Renal cortical epithelial cell (primary cell): ENCODE measurements at regions not wholly inside any gene's neighbourhood (a gene's known extent, or its start where the extent isn't known, plus 50 kb on each side); places are given as distances from the start of the nearest gene placed in this dataset.

Experiments
- DNase-seq: peaks from one replicate; pipeline ENCODE4 v3.0.0-alpha.2; 2011; ENCODE audit warnings: low read depth

DNA sequence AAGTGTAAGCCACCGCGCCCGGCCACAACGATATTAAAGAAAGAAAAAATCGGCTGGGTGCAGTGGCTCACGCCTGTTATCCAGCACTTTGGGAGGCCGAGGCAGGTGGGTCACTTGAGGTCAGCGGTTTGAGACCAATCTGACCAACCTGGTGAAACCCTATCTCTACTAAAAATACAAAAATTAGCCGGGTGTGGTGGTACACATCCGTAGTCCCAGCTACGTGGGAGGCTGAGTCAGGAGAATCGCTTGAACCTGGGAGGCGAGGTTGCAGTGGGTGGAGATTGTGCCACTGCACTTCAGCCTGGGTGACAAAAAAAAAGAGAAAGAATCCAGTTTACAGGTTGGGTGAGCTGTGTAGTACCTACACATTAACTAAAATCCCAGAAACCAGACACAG, 99.9 kb upstream of the CACNA1A start:
- no peak for DNase-seq

DNA sequence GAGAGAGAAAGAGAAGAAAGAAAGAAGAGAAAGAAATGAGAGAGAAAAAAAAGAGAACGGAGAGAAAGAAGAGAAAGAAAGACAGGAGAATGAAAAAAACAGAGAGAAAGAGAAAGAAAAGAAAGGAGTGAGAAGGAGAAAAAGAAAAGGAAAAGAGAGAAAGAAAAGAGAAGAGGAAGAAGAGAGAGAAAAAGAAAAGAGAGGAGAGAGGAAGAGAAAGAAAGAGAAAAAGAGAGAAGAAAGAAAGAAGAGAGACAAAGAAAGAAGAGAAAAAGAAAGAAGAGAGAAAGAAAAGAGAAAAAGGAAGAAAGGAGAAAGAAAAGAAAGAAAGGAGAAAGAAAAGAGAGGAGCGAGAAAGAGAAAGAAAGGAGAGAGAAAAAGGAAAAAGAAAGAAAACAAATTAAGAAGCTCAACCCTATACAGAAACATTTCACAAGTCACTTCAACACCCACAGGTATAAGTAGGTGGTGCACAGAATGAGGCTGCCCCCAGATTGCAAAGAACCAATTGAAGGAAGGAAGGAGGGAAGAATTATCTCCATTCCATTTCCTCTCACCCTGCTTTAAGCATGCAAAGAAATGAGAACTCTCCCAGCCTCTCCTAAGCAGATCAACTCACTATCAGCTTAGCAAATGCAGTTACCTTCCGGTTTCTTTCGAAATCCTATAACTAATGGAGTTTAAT, 98.8 kb upstream of the CACNA1A start:
- no peak for DNase-seq

DNA sequence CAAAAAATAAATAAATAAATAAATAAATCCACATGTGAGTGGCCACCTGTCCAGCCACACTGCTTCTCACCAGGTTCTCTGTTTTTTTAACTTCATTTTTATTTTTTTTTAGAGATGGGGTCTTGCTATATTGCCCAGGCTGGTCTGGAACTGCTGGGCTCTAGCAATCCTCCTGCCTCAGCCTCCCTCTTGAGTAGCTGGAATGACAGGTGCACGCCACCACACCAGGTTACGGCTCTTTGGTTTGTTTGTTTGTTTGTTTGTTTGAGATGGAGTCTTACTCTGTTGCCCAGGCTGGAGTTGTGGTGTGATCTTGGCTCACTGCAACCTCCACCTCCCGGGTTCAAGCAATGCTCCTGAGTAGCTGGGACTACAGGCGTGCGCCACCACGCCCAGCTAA, 94.5 kb upstream of the CACNA1A start:
- DNase-seq: no peak

DNA sequence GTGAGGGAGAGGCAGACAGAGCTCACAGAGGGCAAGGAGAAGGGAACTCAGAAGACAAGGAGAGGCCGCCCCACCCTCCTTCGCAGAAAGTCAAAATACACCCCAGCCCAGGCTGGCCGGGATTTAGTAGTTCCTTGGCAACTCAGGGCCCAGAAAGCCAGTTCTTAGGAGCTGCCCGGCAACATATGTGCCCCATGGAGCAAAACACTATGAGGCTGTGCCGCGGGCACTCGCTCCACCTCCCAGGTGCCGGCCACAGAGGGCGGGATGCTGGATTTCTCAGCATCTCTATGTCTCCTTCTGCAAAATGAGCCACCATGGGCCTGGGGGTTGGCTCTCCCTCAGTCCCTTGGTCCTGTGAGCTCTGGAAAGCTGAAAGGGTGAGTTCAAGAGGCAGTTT, 93.8 kb upstream of the CACNA1A start:
- DNase-seq: no peak

DNA sequence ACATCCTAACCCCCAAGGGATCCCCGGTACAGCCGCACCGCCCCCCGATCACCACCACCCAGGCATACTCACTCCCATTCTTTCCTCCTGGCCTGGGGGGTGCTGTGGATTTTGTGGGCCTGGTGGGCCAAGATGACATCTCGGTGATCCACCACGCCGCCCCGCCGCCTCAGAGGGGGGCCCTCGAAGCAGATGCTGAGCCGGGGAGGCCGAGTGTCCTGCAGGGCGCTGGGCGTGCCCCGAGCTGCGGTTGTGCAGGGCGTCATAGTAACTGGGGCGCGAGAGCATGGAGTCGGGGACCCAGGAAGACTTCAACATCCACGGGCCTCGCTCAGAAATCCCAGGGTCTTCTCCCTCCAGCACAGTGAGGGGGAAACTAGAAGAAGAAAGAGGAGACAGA, 93.4 kb upstream of the CACNA1A start:
- DNase-seq: no peak

DNA sequence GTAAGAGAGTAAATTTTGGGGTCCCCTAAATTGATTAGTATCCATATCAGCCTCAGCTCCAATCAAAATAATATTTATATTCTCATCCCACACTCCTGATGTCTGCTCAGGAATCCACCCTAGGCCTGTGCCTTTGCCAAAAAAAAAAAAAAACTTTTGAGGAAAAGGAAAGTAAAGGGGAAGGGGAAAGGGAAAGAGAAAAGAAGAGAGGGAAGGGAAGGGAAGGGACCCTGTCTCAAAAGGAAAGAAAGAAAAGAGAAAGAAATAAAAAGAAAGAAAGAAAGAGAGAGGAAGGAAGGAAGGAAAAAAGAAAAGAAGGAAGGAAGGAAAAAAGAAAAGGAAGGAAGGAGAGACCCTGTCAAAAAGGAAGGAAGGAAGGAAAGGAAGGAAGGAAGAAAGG, 91.8 kb upstream of the CACNA1A start:
- no peak for DNase-seq

DNA sequence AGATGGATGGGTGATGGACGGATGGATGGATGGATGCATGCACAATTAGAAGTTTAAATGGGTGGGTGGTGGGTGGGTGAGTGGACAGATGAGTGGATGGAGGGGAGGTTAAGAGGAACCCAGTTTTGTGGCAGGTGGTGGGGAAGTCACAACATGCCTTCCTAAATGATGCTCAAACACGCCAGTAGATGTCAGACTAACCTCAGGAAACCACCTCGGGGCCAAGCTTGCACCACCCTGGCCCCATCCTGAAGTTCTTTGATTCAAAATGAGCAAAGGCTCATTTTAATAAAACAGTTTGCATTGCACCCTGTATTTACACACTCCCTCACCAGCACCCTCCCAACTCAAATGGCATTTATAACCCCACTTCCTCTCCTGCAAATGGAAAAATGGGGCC, 91.4 kb upstream of the CACNA1A start:
- peak; percentile 52 for DNase-seq

DNA sequence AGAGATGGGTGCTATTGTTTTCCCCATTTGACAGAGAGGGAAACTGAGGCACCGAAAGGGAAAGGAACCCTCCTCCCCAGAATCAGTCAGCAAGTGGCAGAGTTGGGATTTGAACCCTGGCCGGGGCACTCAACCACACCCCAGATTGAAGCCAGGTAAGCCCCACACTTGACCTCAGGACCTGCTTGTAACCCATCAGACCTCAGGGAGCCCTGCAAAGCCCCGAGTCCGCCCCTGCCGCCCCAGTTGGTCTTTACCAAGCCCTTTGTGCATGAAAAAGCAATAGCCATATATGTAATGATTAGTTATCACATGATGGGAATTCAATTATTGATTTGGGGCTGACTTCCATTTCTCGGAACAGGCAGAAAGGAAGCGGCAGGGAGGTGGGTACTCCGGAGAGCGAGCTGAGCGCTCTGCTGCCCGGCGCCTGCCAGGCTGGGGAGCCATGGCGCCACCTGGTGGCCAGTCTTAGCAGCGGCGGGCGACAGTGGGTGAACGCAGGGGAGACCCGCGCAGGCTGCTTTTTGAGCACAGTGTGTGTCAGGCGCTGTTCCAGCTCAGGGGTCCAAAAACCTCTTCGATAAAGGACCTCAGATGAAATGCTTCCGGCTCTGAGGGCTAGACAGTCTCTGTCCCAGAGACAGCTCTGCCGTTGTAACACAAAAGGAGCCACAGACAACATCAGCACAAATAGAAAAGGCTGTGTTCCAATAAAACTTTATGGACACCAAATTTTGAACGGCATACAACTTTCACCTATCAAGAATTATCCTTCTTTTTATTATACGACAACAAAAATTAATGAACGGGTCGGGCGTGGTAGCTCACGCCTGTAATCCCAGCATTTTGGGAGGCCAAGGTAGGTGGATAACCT, 82.9 kb upstream of the CACNA1A start:
- peak; percentile 4 for DNase-seq

DNA sequence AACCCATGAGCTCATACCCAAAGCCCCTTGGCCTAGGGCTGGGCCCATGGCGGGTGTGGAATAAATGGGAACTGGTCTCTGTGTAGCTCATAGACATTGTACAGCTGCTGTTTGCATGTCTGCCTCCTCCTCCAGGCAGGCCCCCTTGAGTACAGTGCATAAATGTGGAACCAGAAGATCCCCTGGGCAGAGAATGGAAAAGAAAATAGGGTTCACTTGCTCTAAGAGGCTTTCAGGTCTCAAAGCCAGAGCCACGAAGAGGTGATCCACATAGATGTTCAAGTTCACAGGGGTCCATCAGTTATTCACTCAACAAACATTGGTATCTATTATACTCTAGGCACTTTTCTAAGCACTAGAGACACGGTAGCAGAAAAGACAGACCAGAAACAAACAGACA, 79.2 kb upstream of the CACNA1A start:
- no peak for DNase-seq

DNA sequence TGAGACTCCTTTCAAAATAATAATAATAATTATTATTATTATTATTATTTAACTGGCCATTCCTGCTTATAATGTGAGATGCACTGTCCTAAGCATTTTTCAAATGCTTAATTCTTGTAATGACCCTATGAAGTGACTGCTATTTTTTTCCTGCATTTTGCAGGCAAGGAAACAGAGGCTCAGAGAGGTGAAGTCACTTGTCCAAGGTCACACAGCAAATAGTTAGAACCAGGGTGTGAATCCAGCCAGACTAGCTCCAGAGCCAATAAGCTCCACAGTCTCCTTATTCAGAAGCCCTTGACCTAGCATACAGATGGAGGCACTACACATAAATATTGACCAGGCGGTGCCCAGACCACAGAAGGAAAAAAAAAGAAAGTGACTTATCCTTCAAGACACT, 77.5 kb upstream of the CACNA1A start:
- DNase-seq: no peak

DNA sequence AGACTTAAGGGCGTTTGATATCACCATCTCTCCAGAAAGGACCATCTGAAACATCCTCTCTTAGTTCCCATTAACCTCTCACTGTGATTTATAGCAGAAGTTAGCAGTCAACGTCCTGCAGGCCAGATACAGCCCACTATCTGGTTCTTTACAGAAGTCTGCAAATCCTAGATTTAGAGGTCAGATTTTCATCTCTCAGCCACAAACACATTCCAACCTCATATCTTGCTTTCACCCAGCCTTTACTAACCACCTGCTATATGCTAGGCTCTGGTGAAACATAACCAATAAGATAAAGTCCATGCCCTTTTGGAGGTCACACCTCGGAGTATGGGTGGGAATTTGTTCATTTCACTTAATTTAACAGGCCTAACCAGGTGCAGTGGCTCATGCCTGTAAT, 76.8 kb upstream of the CACNA1A start:
- no peak for DNase-seq

DNA sequence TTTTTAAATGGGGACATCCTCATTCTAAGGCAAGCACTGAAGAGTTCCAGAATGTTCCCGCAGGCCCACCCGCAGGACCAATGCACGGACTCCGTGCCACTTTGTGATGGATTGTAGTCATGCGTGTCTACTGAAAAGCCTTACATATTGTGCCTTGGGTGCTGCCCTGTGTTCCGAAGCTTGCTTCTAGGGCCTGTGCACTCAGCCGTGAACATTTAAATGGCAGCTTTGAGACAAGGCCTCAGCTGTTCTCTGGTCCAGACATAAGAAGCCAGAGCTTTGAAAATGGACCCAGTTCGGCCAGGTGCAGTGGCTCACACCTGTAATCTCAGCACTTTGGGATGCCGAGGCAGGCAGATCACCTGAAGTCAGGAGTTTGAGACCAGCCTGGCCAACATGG, 75.3 kb upstream of the CACNA1A start:
- no peak for DNase-seq

DNA sequence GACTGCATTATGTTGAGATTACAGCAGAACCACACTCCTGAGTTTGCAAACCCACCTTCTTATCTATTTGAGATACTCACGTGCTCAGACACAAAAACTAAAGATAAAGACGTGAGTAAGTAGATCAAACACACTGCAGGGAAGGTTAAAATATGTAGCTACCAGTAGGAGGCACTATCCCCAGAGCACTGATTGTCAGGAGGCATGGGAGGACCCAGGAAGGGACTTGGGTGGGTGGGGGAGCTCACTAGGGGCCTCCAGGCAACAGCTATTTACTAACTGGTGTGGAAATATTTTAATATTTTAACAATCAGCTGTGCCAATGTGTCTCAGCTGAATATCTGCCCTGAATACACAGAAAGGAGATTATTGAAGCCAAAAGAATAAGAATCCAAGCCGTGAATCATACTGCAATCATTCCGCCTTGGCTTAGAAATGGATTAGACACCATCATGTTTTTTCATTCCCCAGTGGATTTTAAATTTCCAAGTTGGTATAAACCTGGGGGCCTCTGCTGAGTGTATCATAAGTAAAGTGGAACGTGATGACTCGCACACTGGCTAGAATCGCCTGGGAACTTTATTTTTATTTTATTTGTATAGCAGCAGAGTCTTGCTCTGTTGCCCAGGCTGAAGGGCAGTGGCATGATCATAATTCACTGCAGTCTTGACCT, 73.2 kb upstream of the CACNA1A start:
- no peak for DNase-seq

DNA sequence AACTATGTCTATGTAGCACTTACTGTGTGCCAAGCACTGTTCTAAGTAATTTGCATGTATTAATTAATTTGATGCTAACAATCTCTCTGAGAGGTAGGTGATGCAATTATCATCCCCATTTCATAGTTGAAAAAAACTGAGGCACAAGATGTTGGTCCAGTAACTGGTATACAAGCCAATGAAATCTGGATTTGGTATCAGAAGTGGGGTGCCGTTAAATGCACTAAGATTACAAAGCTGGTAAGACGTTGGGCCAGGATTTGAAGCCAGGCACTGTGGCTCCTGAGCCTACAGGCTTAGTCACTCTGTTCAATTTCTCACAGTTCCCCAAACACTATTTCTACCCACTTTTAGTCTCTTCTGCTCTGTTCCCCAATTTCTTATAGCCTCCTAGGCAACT, 70.4 kb upstream of the CACNA1A start:
- DNase-seq: no peak

DNA sequence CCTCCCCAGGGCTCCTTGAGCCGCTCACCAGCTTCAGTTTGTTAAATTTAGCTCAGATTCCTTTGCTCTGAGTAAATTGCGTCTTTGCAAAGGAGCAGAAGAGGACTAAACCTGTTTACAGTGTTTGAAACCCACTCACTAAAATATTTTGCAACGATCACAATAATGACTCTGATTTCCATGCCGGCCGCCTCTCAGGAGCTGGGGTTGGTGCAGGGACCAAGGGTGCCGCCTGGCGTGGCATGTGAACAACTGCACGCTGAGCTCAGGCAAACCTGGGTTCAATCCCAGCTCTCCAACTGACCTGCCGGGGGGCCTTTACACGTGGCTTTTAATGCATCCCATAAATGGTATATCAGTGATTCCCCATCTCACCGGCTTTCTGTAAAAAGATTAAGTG, 68.7 kb upstream of the CACNA1A start:
- DNase-seq: no peak

DNA sequence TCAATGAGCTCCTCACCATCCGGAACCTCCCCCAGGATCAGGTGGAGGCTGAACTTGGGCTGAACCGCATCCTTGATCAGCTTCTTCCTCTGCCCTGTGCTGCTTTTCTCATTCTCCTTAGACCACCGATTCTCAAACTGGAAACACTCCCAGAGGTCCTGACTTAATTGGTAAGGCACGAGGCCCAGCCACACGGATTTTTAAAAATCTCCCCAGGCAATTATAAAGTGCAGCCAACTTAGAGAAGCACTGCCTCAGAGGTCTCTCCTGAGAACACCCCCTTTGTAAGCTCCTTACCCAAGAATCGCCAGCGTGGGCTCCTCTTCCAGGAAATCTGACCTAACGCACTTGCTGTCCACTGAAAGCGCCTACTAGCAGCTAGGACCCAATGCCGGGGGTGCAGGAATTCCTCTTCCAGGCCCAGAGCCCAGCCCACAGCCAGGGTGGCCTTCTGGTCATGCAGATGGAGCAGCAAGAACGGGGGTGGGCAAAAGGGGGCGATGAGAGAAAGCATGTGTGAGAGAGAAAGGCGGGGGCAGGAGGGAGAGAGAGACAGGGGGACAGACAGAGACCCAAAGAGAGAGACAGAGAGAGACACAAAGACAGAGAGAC, 66.9 kb upstream of the CACNA1A start:
- no peak for DNase-seq

DNA sequence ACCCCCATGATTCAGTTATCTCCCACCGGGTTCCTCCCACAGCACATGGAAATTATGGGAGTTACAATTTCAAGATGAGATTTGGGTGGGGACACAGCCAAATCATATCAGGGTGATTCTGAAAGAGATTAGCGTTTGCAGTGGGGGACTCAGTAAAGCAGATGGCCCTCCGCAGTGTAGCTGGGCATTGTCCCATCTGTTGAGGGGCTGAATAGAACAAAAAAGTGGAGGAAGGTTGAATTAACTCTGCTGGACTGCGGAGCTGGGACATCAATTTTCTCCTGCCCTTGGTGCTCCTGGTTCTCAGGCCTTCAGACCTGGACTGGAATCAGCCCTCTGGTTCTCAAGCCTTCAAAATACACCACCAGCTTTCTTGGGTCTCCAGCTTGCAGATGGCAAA, 55.2 kb upstream of the CACNA1A start:
- no peak for DNase-seq

DNA sequence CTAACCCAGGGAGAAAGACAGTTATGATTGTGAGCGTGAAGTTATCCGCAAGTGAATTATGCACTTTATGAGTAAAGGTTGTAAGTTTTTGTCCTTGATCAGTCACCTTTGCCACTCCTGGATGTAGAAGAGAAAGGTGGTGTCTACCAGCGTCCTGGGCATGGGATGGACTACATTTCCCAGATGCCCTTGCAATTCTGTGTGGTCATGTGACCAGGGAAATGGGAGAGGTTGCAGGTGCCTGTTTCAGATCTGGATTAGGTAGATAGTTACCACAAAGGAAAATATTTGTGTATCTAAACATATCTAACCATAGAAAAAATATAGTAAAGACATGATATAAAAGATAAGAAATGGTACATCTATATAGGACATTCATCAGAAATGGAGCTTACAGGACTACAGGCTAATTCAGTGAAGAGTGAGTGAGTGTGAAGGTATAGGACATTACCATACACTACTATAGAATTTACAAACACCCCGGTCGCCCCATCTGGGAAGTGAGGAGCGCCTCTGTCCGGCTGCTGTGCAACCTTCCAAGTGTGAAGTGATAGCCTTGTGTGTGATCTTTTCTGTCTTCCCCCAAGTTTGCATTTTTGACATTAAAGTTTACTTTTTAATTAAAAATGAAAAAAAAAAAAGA, 51.6 kb upstream of the CACNA1A start:
- no peak for DNase-seq

DNA sequence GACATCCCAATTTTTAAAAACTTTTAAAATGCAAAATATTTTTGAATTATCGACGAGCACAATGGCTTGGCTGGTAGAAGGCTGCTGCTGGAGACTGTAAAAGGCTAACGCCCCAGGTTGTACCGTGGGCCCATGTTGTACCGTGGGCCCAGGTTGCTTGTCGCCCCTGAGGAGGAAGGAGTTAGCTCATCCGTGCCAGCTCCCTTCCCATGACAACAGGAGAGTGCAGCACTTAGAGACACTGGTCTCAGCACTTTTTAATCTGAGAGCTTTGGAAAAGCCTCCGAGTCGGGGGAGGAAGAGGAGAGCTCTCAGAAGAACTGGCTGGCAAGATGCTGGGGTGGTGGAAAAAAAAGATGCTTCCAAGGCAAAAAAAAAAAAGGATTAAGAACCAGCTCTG, 50.3 kb upstream of the CACNA1A start:
- DNase-seq: no peak
